ENCODE measurements at regions not wholly inside any gene's neighbourhood (a gene's known extent, or its start where the extent isn't known, plus 50 kb on each side); places are given as distances from the start of the nearest gene placed in this dataset.

DNA sequence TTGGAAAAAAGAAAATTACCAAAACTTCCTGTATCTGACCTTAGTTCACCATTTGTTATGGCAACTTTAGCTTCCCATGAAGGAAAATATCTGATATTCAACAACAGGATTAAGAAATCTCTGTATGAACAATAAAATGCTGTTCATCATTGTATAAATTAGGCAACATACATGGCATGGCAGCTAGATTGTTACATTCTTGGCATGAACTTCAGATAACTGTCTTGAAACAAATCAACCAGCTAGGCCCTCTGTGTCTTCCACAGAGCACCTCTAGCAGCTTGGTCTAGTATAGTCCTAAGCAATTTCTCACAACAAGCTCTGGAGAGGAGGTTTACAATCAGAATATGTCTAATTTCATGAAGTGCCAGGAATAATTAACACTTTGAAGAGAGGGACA, 105.4 kb upstream of the PCDH7 start (continued):
- TF ChIP-seq, protein P1, sequence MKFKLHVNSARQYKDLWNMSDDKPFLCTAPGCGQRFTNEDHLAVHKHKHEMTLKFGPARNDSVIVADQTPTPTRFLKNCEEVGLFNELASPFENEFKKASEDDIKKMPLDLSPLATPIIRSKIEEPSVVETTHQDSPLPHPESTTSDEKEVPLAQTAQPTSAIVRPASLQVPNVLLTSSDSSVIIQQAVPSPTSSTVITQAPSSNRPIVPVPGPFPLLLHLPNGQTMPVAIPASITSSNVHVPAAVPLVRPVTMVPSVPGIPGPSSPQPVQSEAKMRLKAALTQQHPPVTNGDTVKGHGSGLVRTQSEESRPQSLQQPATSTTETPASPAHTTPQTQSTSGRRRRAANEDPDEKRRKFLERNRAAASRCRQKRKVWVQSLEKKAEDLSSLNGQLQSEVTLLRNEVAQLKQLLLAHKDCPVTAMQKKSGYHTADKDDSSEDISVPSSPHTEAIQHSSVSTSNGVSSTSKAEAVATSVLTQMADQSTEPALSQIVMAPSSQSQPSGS (IDR thresholded peaks at IDR 0.05; ENCODE audit: low read length) = no peak
